Prostate gland (tissue), 2 donors: ENCODE measurements at regions not wholly inside any gene's neighbourhood (a gene's known extent, or its start where the extent isn't known, plus 50 kb on each side); places are given as distances from the start of the nearest gene placed in this dataset.

Experiments used
- DNase-seq: peaks from one replicate; pipeline ENCODE4 v3.0.0-alpha.2; 2019; ENCODE audit warnings: low spot score
- H3K27ac ChIP-seq, 2 donors: fragments of 200-600 bp; sonication (generic); 2 replicates each; pipeline ENCODE4 v1.5.1; 2017 to 2019
- H3K27me3 ChIP-seq: fragments of 200-600 bp; sonication (generic); replicated peaks from 2 replicates; pipeline ENCODE4 v1.5.1; 2019; ENCODE audit not compliant: insufficient read depth
- H3K36me3 ChIP-seq, 2 donors: fragments of 200-600 bp; sonication (generic); 1 replicate in 1 of 2; 2 replicates in 1 of 2; pipeline versions ENCODE4 v1.5.1 to v1.8.1; 2017 to 2019
- H3K4me1 ChIP-seq: fragments of 200-600 bp; sonication (generic); replicated peaks from 2 replicates; pipeline ENCODE4 v1.5.1; 2019
- H3K4me3 ChIP-seq, 2 donors: fragments of 200-600 bp; sonication (generic); 2 replicates each; pipeline ENCODE4 v1.5.1; 2017 to 2019
- H3K9me3 ChIP-seq: fragments of 200-600 bp; sonication (generic); 2 replicates; pipeline ENCODE4 v1.5.1; 2017
- POLR2A ChIP-seq: fragments of 450-650 bp; IDR thresholded peaks from one replicate; pipeline ENCODE4 v1.6.1; 2016; ENCODE audit warnings: antibody characterized with exemption, mild to moderate bottlenecking
- POLR2AphosphoS5 ChIP-seq: sonication (generic); formaldehyde crosslinking; IDR thresholded peaks from one replicate; pipeline ENCODE4 v1.6.1; 2017; ENCODE audit warnings: antibody characterized with exemption
- WGBS: methylation state at CpG from one replicate; pipeline ENCODE4 v1.1.5; 2018; 5-methylcytosine and 5-hydroxymethylcytosine counted together
- intact Hi-C: fragments of 100-400 bp; cut with DNase I; formaldehyde crosslinking; loops from one replicate; pipeline ENCODE4 v1.14.2; 2022
- TF ChIP-seq, protein P1 (sequence below), 4 experiments: fragments of 200-600 bp in 2 of 4; fragments of 450-650 bp in 2 of 4; sonication (generic) in 2 of 4; IDR thresholded peaks; 1 replicate in 3 of 4; 2 replicates in 1 of 4; pipeline ENCODE4 v1.5.1; 2016 to 2019; ENCODE audit warnings: antibody characterized with exemption in 4 of 4, mild to moderate bottlenecking in 2 of 4, moderate library complexity in 2 of 4

DNA sequence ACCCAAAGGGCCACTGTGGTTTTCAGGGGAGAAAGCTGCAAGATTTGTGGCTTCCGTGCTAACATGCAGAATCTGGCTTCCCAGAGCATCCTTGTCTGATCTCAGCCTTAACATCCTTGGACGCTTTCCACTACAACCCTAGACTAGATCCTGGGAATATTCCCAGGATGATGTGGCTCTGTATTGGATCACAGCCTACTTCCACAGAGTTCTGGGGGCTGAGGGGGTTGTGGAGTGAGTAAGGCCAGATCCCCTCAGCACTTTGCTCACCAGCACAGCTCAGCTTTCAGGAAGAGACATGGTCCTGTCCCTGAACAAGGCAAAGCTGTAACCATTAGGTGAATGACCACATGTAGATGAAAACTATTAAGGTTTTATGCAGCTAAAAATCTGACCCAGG, 241.3 kb upstream of the MYO3A start:
- Histone ChIP-seq H3K9me3 (no peaks in the 10 kb centered on the region), H3K36me3 (no peaks in the 10 kb centered on the region), H3K4me3 (no peak overlapping the region), H3K27me3 (no peaks in the 10 kb centered on the region), H3K27ac (no peak overlapping the region), H3K4me1 (no peaks in the 10 kb centered on the region)
- 48% methylated on average over 2 of the region's 2 CpGs for WGBS
- DNase-seq = no peak
- TF ChIP-seq POLR2AphosphoS5 (no peak), POLR2A (no peak)
- TF ChIP-seq, protein P1, sequence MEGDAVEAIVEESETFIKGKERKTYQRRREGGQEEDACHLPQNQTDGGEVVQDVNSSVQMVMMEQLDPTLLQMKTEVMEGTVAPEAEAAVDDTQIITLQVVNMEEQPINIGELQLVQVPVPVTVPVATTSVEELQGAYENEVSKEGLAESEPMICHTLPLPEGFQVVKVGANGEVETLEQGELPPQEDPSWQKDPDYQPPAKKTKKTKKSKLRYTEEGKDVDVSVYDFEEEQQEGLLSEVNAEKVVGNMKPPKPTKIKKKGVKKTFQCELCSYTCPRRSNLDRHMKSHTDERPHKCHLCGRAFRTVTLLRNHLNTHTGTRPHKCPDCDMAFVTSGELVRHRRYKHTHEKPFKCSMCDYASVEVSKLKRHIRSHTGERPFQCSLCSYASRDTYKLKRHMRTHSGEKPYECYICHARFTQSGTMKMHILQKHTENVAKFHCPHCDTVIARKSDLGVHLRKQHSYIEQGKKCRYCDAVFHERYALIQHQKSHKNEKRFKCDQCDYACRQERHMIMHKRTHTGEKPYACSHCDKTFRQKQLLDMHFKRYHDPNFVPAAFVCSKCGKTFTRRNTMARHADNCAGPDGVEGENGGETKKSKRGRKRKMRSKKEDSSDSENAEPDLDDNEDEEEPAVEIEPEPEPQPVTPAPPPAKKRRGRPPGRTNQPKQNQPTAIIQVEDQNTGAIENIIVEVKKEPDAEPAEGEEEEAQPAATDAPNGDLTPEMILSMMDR (IDR thresholded peaks at IDR 0.05) = no peak
- intact Hi-C loops = no loop called here

- Histone ChIP-seq H3K27me3 (no peaks in the 10 kb centered on the region), H3K9me3 (no peaks in the 10 kb centered on the region), H3K27ac (no peak overlapping the region), H3K4me1 (no peaks in the 10 kb centered on the region), H3K36me3 (no peaks in the 10 kb centered on the region), H3K4me3 (no peak overlapping the region)
- no peak for TF ChIP-seq POLR2AphosphoS5
- TF ChIP-seq, protein P1 (IDR thresholded peaks at IDR 0.05) = no peak
- no peak for TF ChIP-seq POLR2A
- intact Hi-C loops = no loop called here
- WGBS = 85% methylated on average over 13 of the region's 15 CpGs
- no peak for DNase-seq
Measured at GRCh38 chr10:25694206-25694933, 239.7 kb upstream of the MYO3A start.

- Histone ChIP-seq H3K4me3 (no peak overlapping the region), H3K27me3 (no peaks in the 10 kb centered on the region), H3K9me3 (no peaks in the 10 kb centered on the region), H3K27ac (no peak overlapping the region), H3K36me3 (no peaks in the 10 kb centered on the region), H3K4me1 (no peaks in the 10 kb centered on the region)
- WGBS = 87% methylated on average over 3 of the region's 3 CpGs
- TF ChIP-seq POLR2AphosphoS5 = no peak
- TF ChIP-seq, protein P1 (IDR thresholded peaks at IDR 0.05) = no peak
- no peak for TF ChIP-seq POLR2A
- intact Hi-C loops = no loop called here
- no peak for DNase-seq
Measured at GRCh38 chr10:25694971-25695370, 239.1 kb upstream of the MYO3A start.

DNA sequence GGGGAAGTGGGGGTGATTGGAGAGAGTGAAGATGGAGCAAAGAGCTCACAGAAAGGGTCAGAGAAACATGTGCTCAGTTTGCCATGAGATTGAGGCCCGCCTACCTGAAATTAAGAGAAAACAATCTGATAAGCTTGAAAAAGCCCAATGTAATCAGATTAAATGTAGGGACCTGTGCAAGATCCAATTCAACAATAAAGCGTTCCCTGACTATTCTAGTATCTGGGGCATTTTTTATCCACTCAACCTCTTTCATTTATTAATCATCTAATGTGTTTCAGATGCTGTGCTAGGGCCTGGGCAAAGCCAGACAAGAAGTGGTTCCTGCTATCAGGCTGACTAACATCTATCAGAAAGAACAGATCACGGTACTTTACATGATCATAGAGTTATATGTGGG, 238.4 kb upstream of the MYO3A start:
- no peaks in the 10 kb centered on the region for H3K9me3 ChIP-seq

More for the DNA sequence above, 238.4 kb upstream of the MYO3A start:
- Histone ChIP-seq H3K4me1 (no peaks in the 10 kb centered on the region), H3K27me3 (no peaks in the 10 kb centered on the region), H3K36me3 (no peaks in the 10 kb centered on the region), H3K4me3 (no peak overlapping the region), H3K27ac (no peak overlapping the region)
- TF ChIP-seq POLR2AphosphoS5 (no peak), POLR2A (no peak)
- TF ChIP-seq, protein P1 (IDR thresholded peaks at IDR 0.05) = no peak
- intact Hi-C loops = no loop called here
- no peak for DNase-seq
- 77% methylated on average over 3 of the region's 3 CpGs for WGBS
